NCI-H2196 treated with DMSO at 0.1 percent for 48 hours (cell line): ENCODE measurements at regions not wholly inside any gene's neighbourhood (a gene's known extent, or its start where the extent isn't known, plus 50 kb on each side); places are given as distances from the start of the nearest gene placed in this dataset.

Experiments used
- DNase-seq: peaks from one replicate; lab custom pipeline; 2025; ENCODE audit not compliant: unreplicated experiment; lab: John Stamatoyannopoulos, UW

DNA sequence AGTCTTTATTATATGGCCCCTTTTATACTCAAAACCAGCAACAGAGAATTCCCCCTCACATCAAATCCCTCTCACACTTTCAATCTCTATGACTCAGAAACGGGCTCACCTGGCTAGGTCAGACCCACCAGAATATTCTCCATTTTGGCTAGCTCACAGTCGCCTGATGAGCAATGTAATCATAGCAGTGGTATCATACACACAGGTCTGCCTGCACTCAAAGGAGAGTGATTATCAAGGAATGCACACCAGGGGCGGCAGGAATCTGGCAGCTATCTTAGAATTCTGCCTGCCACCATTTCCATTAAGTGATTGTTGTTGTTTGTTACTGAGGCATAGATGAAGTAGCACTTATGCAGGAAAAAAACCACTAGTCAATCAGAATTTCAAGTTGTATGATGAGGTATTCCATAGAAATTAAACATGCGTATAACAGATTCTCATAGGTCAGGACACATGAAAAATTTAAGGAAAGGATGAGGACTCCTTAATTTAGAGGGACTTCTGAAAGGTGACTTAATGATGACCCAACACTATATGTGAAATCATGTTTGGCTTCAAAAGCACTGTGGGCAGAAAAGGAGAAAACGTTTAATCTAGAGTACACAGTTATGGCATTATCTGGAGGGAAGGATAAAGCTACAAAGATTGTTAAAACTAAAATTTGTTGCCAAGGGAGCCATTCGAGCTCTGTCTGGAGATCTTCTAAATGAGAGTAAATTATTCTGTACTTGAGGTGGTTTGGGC lies 185.8 kb upstream of the DDI1 start:
- DNase-seq: no peak

- DNase-seq: no peak
These were observed 185.2 kb upstream of the DDI1 start for GRCh38 chr11:103851166-103851651.
